ENCODE measurements at regions not wholly inside any gene's neighbourhood (a gene's known extent, or its start where the extent isn't known, plus 50 kb on each side); places are given as distances from the start of the nearest gene placed in this dataset.

DNA sequence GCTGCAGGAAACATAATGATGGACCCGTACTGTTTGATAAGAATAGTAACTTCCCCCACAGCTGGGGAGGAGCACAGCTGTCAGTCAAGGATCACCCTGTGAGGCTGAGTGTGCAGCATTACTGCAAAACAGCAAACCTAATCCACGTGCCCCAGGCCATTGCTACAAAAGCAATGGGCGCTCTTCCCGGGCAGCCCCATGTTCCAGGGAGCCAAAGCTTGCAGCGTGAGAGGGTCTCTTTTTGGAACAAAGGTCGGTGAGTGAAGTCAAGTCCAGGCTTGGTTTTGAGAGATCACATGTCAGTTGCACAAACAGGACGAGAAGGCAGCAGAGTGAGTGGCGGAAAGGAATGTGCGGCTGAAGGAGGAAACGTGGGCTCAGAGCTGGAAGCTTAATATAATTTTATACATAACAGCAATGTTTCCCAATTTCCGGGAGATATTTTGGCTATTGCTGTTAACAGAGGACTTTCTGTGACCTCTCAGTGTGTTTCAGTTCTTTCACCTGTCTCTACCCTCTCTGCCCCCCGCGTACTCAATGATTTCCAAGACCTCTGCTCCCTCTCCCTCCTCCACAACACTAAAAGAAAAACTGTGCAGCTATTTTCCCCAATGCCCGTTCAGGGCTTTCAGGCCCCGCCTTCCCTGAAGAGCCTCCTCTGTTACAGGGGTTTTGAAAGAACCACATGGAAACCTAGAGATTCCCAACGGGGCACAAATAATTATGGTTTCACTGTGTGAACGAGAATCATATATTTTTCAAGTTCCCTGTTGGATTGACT lies 128.9 kb downstream of the MTPAP start:
- Histone ChIP-seq H3K9ac (replicated peaks; ENCODE audit: extremely low read depth, insufficient read depth, low read length) (no peak overlapping the region), H2AFZ (ENCODE audit: low read depth, low read length) (peak overlapping the region; percentile 95), H3K4me3 (replicated peaks in 1 of 3; ENCODE audit: insufficient read depth in 1 of 3, low read depth in 1 of 3, low read length in 3 of 3) (peak overlapping the region in 1 of 3 experiments; percentile 7), H3K9me1 (replicated peaks; ENCODE audit: control insufficient read depth, extremely low read depth, insufficient read depth, low read length) (no peaks in the 10 kb centered on the region), H3K4me2 (ENCODE audit: insufficient read depth, low read length) (peak overlapping the region; percentile 54), H3K9me3 (replicated peaks; ENCODE audit: control insufficient read depth, insufficient read depth, low read length) (no peaks in the 10 kb centered on the region), H3K27me3 (ENCODE audit: control insufficient read depth in 2 of 2, insufficient read depth in 2 of 2, low read length in 2 of 2) (no peaks in the 10 kb centered on the region), H3K36me3 (ENCODE audit: control insufficient read depth in 2 of 2, extremely low read depth in 1 of 2, insufficient read depth in 2 of 2, low read length in 2 of 2) (no peaks in the 10 kb centered on the region), H4K20me1 (replicated peaks; ENCODE audit: control insufficient read depth, extremely low read depth, insufficient read depth, low read length) (no peaks in the 10 kb centered on the region), H3K27ac (ENCODE audit: insufficient read depth, low read depth, low read length) (peak overlapping the region; percentile 27), H3K79me2 (ENCODE audit: control insufficient read depth, insufficient read depth, low read length) (no peaks in the 10 kb centered on the region), H3K4me1 (ENCODE audit: control insufficient read depth, extremely low read depth, insufficient read depth, low read length) (peaks cover 20% of the 10 kb centered on the region)
- BruUV-seq (replicated peaks) = no TSS peak
- peak; percentile 46 for FAIRE-seq
- TF ChIP-seq CTCF (IDR thresholded peaks at IDR 0.05; ENCODE audit: extremely low read depth in 1 of 2, insufficient read depth in 1 of 2, low read depth in 1 of 2, low read length in 2 of 2) = no peak
- TF ChIP-seq EZH2 (IDR thresholded peaks at IDR 0.05; ENCODE audit: borderline replicate concordance, low read depth, low read length, severe bottlenecking) = no peak
- no peak for TF ChIP-seq MYC (IDR thresholded peaks at IDR 0.05; ENCODE audit: low read depth, low read length)
- TF ChIP-seq, protein P1, sequence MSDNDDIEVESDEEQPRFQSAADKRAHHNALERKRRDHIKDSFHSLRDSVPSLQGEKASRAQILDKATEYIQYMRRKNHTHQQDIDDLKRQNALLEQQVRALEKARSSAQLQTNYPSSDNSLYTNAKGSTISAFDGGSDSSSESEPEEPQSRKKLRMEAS (IDR thresholded peaks at IDR 0.05; ENCODE audit: insufficient read depth, insufficient read length) = no peak
- TF ChIP-seq POLR2AphosphoS5 (IDR thresholded peaks at IDR 0.05; ENCODE audit: insufficient read depth, low read depth, low read length) = no peak
- TF ChIP-seq POLR2A (IDR thresholded peaks at IDR 0.05; ENCODE audit: low read depth, low read length) = no peak
- no peak for TF ChIP-seq JUN (IDR thresholded peaks at IDR 0.05; ENCODE audit: borderline replicate concordance, insufficient read depth, insufficient read length, low read depth)
- TF ChIP-seq GATA2 (IDR thresholded peaks at IDR 0.05; ENCODE audit: insufficient read depth, insufficient read length, low read depth, low read length) = no peak
- no peak for TF ChIP-seq FOS (IDR thresholded peaks at IDR 0.05; ENCODE audit: borderline replicate concordance, insufficient read depth, low read length)
- DNase-seq (ENCODE audit: low read depth, low spot score) = peak; percentile 70
- dilution Hi-C loops (cut with MboI; ENCODE audit: extremely low pct_ligation_motif_present, low sequenced_read_pairs) (no loop called here), intact Hi-C loops (cut with micrococcal nuclease) (no loop called here)
- ChIA-PET POLR2A (interaction anchor here (0.7 to 1.2 kb wide), 2 partner anchors 34 to 95 kb away, joined by 3 to 4 read pairs; no protein-coding TSS in a partner anchor), CTCF (interaction anchor here (0.7 to 1.5 kb wide), 10 partner anchors 8 to 222 kb away, joined by 3 to 8 read pairs (median 4); no protein-coding TSS in a partner anchor)

All from endothelial cell of umbilical vein (primary cell).